Transverse colon (tissue), 4 donors: ENCODE measurements at regions not wholly inside any gene's neighbourhood (a gene's known extent, or its start where the extent isn't known, plus 50 kb on each side); places are given as distances from the start of the nearest gene placed in this dataset.

Source experiments
- DNase-seq: peaks from one replicate; pipeline ENCODE4 v3.0.0-alpha.2; 2019
- H3K27ac ChIP-seq, 4 donors: fragments of 200-600 bp; sonication (generic); 2 replicates each; pipeline ENCODE4 v1.5.1; 2016 to 2018; ENCODE audit warnings: inconsistent platforms in 4 of 4
- H3K27me3 ChIP-seq: fragments of 200-600 bp; sonication (generic); 2 replicates; pipeline ENCODE4 v1.5.1; 2017; ENCODE audit warnings: inconsistent platforms
- H3K36me3 ChIP-seq, 4 donors: fragments of 200-600 bp; sonication (generic); 2 replicates each; pipeline ENCODE4 v1.5.1; 2017 to 2019; ENCODE audit warnings: inconsistent platforms in 4 of 4
- H3K4me1 ChIP-seq, 4 donors: fragments of 200-600 bp; sonication (generic); 2 replicates each; pipeline ENCODE4 v1.5.1; 2017 to 2020; ENCODE audit warnings: inconsistent platforms in 4 of 4
- H3K4me3 ChIP-seq, 4 donors: fragments of 200-600 bp; sonication (generic); 1 replicate in 1 of 4; 2 replicates in 3 of 4; pipeline versions ENCODE4 v1.5.1 to v1.6.1; 2017 to 2019; ENCODE audit warnings: inconsistent platforms in 4 of 4
- H3K9me3 ChIP-seq, 2 donors: fragments of 200-600 bp; sonication (generic); 2 replicates each; pipeline ENCODE4 v1.5.1; 2017 to 2019; ENCODE audit warnings: inconsistent platforms in 2 of 2
- EP300 ChIP-seq: sonication (generic); formaldehyde crosslinking; IDR thresholded peaks from one replicate; pipeline ENCODE4 v1.6.1; 2017; ENCODE audit warnings: antibody characterized with exemption, low read depth
- POLR2A ChIP-seq: fragments of 450-650 bp; IDR thresholded peaks from one replicate; pipeline ENCODE4 v1.6.1; 2016; ENCODE audit warnings: antibody characterized with exemption, mild to moderate bottlenecking, moderate library complexity
- POLR2AphosphoS5 ChIP-seq, 3 donors: sonication (generic); formaldehyde crosslinking; IDR thresholded peaks; one replicate each; pipeline ENCODE4 v1.6.1; 2016; ENCODE audit warnings: antibody characterized with exemption in 3 of 3
- WGBS, 2 donors: methylation state at CpG; one replicate each; pipeline ENCODE4 v1.1.5; 2018; ENCODE audit warnings: low coverage in 1 of 2; 5-methylcytosine and 5-hydroxymethylcytosine counted together
- in situ Hi-C, 4 donors: fragments of 200-750 bp; cut with MboI; loops; one replicate each; pipeline versions ENCODE4 v1.15.0 to v1.15.1; 2017; ENCODE audit warnings: low sequenced_read_pairs in 3 of 4, low pct_ligation_motif_present in 1 of 4, low pct_unique_long_range_greater_than_20kb in 1 of 4
- intact Hi-C: fragments of 100-400 bp; cut with DNase I; formaldehyde crosslinking; loops from one replicate; pipeline ENCODE4 v1.15.1; 2023; ENCODE audit warnings: low total_unique reads
- TF ChIP-seq, protein P1 (sequence below), 5 experiments: fragments of 200-600 bp in 3 of 5; fragments of 450-650 bp in 2 of 5; sonication (generic) in 3 of 5; IDR thresholded peaks; 1 replicate in 2 of 5; 2 replicates in 3 of 5; pipeline ENCODE4 v1.5.1; 2016 to 2017; ENCODE audit warnings: antibody characterized with exemption in 5 of 5, inconsistent platforms in 3 of 5, mild to moderate bottlenecking in 2 of 5, moderate library complexity in 1 of 5

- DNase-seq = no peak
- TF ChIP-seq POLR2A = no peak
- no peak for TF ChIP-seq EP300
- TF ChIP-seq POLR2AphosphoS5 (IDR thresholded peaks at IDR 0.05) = no peak
- TF ChIP-seq, protein P1, sequence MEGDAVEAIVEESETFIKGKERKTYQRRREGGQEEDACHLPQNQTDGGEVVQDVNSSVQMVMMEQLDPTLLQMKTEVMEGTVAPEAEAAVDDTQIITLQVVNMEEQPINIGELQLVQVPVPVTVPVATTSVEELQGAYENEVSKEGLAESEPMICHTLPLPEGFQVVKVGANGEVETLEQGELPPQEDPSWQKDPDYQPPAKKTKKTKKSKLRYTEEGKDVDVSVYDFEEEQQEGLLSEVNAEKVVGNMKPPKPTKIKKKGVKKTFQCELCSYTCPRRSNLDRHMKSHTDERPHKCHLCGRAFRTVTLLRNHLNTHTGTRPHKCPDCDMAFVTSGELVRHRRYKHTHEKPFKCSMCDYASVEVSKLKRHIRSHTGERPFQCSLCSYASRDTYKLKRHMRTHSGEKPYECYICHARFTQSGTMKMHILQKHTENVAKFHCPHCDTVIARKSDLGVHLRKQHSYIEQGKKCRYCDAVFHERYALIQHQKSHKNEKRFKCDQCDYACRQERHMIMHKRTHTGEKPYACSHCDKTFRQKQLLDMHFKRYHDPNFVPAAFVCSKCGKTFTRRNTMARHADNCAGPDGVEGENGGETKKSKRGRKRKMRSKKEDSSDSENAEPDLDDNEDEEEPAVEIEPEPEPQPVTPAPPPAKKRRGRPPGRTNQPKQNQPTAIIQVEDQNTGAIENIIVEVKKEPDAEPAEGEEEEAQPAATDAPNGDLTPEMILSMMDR (IDR thresholded peaks at IDR 0.05) = no peak
- in situ Hi-C loops = no loop called here
- Histone ChIP-seq H3K4me3 (no peak overlapping the region), H3K36me3 (no peaks in the 10 kb centered on the region), H3K27me3 (peaks cover 21% of the 10 kb centered on the region), H3K9me3 (no peaks in the 10 kb centered on the region), H3K4me1 (no peaks in the 10 kb centered on the region), H3K27ac (no peak overlapping the region)
- intact Hi-C loops = no loop called here
- WGBS, 2 donors = 82 to 92% methylated on average over 2 to 4 of the region's 4 CpGs
These were observed 56.8 kb upstream of the UBAC2 start for GRCh38 chr13:99143904-99144303.

DNA sequence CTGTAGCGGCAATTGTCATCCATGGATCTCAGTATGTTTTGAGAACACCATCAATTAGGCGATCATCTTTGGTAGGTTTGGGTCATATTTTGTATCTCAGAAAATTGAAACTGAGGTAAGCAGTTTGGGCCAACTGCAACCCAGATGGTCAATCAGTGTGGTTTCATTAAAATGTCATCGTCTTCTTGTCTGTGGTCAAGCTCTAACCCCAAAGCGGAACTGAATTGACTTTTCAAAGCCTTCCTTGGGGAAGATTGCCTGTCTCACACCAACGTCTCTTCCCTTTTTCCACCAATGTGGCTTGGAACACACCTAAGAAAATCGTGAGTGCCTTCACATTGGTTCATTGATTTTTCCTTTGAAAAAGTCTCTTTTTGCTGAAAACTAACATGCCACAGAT is 56.3 kb upstream of the UBAC2 start:
- peaks cover 21% of the 10 kb centered on the region for H3K27me3 ChIP-seq
- H3K4me3 ChIP-seq = no peak overlapping the region
- intact Hi-C loops = no loop called here
- WGBS, 2 donors = 72 to 76% methylated on average over 6 of the region's 6 CpGs
- H3K36me3 ChIP-seq = no peaks in the 10 kb centered on the region
- no peaks in the 10 kb centered on the region for H3K4me1 ChIP-seq
- DNase-seq = no peak
- no peak overlapping the region for H3K27ac ChIP-seq
- in situ Hi-C loops = no loop called here
- TF ChIP-seq, protein P1 (IDR thresholded peaks at IDR 0.05) = no peak
- TF ChIP-seq EP300 (no peak), POLR2AphosphoS5 (IDR thresholded peaks at IDR 0.05) (no peak), POLR2A (no peak)
- H3K9me3 ChIP-seq = no peaks in the 10 kb centered on the region

GRCh38 chr13:99145461-99145860 is 55.2 kb upstream of the UBAC2 start:
- H3K4me1 ChIP-seq = no peaks in the 10 kb centered on the region
- intact Hi-C loops = no loop called here
- no peak for DNase-seq
- H3K9me3 ChIP-seq = no peaks in the 10 kb centered on the region
- H3K4me3 ChIP-seq = no peak overlapping the region
- peaks cover 21% of the 10 kb centered on the region for H3K27me3 ChIP-seq
- H3K27ac ChIP-seq = no peak overlapping the region
- no peaks in the 10 kb centered on the region for H3K36me3 ChIP-seq
- in situ Hi-C loops = no loop called here
- 75 to 88% methylated on average over 4 of the region's 4 CpGs for WGBS, 2 donors
- no peak for TF ChIP-seq POLR2AphosphoS5 (IDR thresholded peaks at IDR 0.05)
- TF ChIP-seq EP300 = no peak
- TF ChIP-seq POLR2A = no peak
- TF ChIP-seq, protein P1 (IDR thresholded peaks at IDR 0.05) = no peak

- Histone ChIP-seq H3K36me3 (no peaks in the 10 kb centered on the region), H3K9me3 (no peaks in the 10 kb centered on the region), H3K4me1 (no peaks in the 10 kb centered on the region), H3K27me3 (peaks cover 11% of the 10 kb centered on the region), H3K27ac (no peak overlapping the region), H3K4me3 (no peak overlapping the region)
- intact Hi-C loops = no loop called here
- no peak for TF ChIP-seq POLR2A
- no peak for TF ChIP-seq POLR2AphosphoS5 (IDR thresholded peaks at IDR 0.05)
- TF ChIP-seq, protein P1 (IDR thresholded peaks at IDR 0.05) = no peak
- no peak for TF ChIP-seq EP300
- no peak for DNase-seq
- in situ Hi-C loops = no loop called here
- 84 to 91% methylated on average over 5 to 7 of the region's 7 CpGs for WGBS, 2 donors
These were observed 49.9 kb upstream of the UBAC2 start for GRCh38 chr13:99150575-99151361.
